Kidney (tissue), 13 donors: ENCODE measurements at regions not wholly inside any gene's neighbourhood (a gene's known extent, or its start where the extent isn't known, plus 50 kb on each side); places are given as distances from the start of the nearest gene placed in this dataset.

Experiments
- DNase-seq, 5 donors: peaks; one replicate each; pipeline ENCODE4 v3.0.0-alpha.2; 2013 to 2020
- FAIRE-seq: peaks from 2 replicates; lab custom pipeline; 2012; peaks lifted over from hg19 to GRCh38; lab: Jason Lieb, UNC
- H3K27ac ChIP-seq, 2 donors: one replicate each; pipeline ENCODE4 v1.7.0; 2013; ENCODE audit warnings: low read depth in 2 of 2, low read length in 2 of 2, inconsistent platforms in 1 of 2
- H3K27me3 ChIP-seq: one replicate; pipeline ENCODE4 v1.7.1; 2013; ENCODE audit warnings: low read length, inconsistent platforms; ENCODE audit not compliant: control insufficient read depth, insufficient read depth
- H3K36me3 ChIP-seq, 3 donors: one replicate each; pipeline versions ENCODE4 v1.7.0 to v1.7.1; 2013; ENCODE audit warnings: low read length in 3 of 3, control low read depth in 1 of 3, inconsistent platforms in 1 of 3; ENCODE audit not compliant: insufficient read depth in 3 of 3, control insufficient read depth in 2 of 3
- H3K4me1 ChIP-seq, 3 donors: one replicate each; pipeline versions ENCODE4 v1.7.0 to v1.7.1; 2013; ENCODE audit warnings: low read length in 3 of 3, inconsistent platforms in 1 of 3, low read depth in 1 of 3; ENCODE audit not compliant: control insufficient read depth in 2 of 3, insufficient read depth in 2 of 3
- H3K4me3 ChIP-seq, 3 donors: one replicate each; pipeline versions ENCODE4 v1.7.0 to v1.8.1; 2013; ENCODE audit warnings: low read length in 3 of 3, control low read depth in 1 of 3, inconsistent platforms in 1 of 3
- H3K9ac ChIP-seq, 3 donors: one replicate each; pipeline versions ENCODE4 v1.7.0 to v1.7.1; 2013; ENCODE audit warnings: low read length in 3 of 3, control low read depth in 1 of 3, inconsistent platforms in 1 of 3
- H3K9me3 ChIP-seq, 3 donors: one replicate each; pipeline versions ENCODE4 v1.7.0 to v1.7.1; 2013; ENCODE audit warnings: low read length in 3 of 3, control low read depth in 1 of 3, inconsistent platforms in 1 of 3; ENCODE audit not compliant: control insufficient read depth in 2 of 3, insufficient read depth in 1 of 3
- intact Hi-C: fragments of 100-400 bp; cut with DNase I; formaldehyde crosslinking; loops from one replicate; pipeline ENCODE4 v1.11.1; 2022
- TF ChIP-seq, protein P1 (sequence below): IDR thresholded peaks from 3 replicates; pipeline ENCODE4 v1.5.1; 2012; ENCODE audit warnings: mild to moderate bottlenecking, moderate library complexity, borderline replicate concordance; ENCODE audit not compliant: insufficient read depth; ENCODE audit errors: extremely low read depth
- donor health status: control.
- donor health status: control.
- donor health status: control.
- donor health status: control.
- donor health status: control.
- donor health status: DM: yes; HTN: yes; CAD: no.
- donor health status: Normal renal cell carcinoma (clear cell type).

DNA sequence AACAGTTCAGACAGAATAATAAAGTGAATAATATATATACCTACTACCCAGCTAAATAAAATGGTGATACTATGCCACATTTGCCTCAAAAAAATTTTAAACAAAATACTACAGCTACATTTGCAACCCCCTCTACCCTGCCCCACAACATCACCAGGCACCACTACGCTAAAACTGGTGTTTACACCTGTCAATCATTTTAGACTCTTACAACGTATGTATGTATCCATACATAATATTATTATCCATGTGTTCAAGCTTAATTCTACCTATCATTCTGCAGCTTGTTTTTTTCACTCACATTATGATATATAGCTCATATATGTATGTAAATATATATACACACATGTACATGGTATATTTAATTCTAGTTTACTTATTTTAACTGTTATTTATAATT lies 62.5 kb downstream of the NIBAN1 start:
- H3K36me3 ChIP-seq = no peaks in the 10 kb centered on the region
- H3K27ac ChIP-seq = no peak overlapping the region
- H3K9me3 ChIP-seq = no peaks in the 10 kb centered on the region
- DNase-seq (no peak), FAIRE-seq (no peak)
- TF ChIP-seq, protein P1, sequence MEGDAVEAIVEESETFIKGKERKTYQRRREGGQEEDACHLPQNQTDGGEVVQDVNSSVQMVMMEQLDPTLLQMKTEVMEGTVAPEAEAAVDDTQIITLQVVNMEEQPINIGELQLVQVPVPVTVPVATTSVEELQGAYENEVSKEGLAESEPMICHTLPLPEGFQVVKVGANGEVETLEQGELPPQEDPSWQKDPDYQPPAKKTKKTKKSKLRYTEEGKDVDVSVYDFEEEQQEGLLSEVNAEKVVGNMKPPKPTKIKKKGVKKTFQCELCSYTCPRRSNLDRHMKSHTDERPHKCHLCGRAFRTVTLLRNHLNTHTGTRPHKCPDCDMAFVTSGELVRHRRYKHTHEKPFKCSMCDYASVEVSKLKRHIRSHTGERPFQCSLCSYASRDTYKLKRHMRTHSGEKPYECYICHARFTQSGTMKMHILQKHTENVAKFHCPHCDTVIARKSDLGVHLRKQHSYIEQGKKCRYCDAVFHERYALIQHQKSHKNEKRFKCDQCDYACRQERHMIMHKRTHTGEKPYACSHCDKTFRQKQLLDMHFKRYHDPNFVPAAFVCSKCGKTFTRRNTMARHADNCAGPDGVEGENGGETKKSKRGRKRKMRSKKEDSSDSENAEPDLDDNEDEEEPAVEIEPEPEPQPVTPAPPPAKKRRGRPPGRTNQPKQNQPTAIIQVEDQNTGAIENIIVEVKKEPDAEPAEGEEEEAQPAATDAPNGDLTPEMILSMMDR = no peak
- intact Hi-C loops = no loop called here
- H3K27me3 ChIP-seq = no peaks in the 10 kb centered on the region
- no peak overlapping the region for H3K4me3 ChIP-seq
- no peaks in the 10 kb centered on the region for H3K4me1 ChIP-seq
- H3K9ac ChIP-seq = no peak overlapping the region

DNA sequence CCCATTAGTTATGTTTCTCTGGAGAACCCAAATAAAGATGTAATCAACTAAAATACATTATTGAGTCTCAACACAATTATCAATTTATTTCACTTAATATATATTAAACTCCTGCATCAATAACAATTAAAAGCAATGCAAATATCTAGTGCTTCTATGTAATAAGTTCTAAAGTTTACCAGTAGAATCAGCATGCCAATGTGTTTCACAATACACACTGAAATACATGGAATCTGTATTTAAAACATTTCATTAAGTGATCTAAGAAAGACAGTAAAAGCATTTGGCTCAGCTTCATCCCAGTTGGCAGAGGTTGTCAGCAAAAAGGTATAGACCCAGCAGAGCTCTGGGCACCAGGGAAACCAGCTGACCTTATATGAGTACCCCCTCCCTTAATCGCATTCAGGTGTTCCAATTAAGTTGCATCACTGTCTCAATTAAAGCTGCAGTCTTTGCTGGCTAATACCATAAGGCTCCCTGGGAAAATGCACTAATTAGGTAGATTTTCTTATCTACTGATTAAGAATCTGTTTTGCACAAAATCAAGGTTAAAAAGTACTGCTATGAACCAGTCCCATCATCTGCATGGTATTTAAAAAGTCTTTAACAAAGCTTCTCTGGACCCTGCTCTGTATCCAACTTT lies 63.1 kb downstream of the NIBAN1 start:
- no peaks in the 10 kb centered on the region for H3K27me3 ChIP-seq
- no peak overlapping the region for H3K9ac ChIP-seq
- no peak overlapping the region for H3K4me3 ChIP-seq
- no peaks in the 10 kb centered on the region for H3K9me3 ChIP-seq
- no peaks in the 10 kb centered on the region for H3K36me3 ChIP-seq
- H3K4me1 ChIP-seq = no peaks in the 10 kb centered on the region
- DNase-seq = no peak
- intact Hi-C loops = no loop called here
- no peak for FAIRE-seq
- no peak overlapping the region for H3K27ac ChIP-seq
- TF ChIP-seq, protein P1 = no peak

DNA sequence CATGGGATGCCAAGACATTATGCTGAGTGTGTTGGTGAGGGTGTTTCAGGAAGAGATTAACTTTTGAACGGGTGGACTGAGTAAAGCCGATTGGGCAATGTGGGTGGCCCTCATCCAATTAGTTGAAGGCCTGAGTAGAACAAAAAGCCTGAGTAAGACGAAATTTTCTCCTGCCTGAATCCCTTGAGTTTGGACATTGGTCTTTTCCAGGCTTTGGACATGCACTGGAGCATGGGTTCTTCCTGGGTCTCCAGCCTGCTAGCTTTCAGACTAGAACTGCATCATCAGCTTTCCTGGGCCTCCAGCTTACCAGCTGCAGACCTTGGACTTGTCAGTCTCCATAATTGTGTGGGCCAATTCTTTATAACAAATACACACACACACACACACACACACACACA lies 63.6 kb downstream of the NIBAN1 start:
- no peak overlapping the region for H3K27ac ChIP-seq
- no peak for FAIRE-seq

More for the DNA sequence above, 63.6 kb downstream of the NIBAN1 start:
- H3K9ac ChIP-seq = no peak overlapping the region
- TF ChIP-seq, protein P1 = no peak
- H3K27me3 ChIP-seq = no peaks in the 10 kb centered on the region
- no peaks in the 10 kb centered on the region for H3K9me3 ChIP-seq
- no peak for DNase-seq
- H3K4me1 ChIP-seq = no peaks in the 10 kb centered on the region
- no peaks in the 10 kb centered on the region for H3K36me3 ChIP-seq
- no peak overlapping the region for H3K4me3 ChIP-seq
- intact Hi-C loops = no loop called here
